SK-N-SH treated with all-trans-retinoic acid at 6 μM for 48 hours (cell line): ENCODE measurements at regions not wholly inside any gene's neighbourhood (a gene's known extent, or its start where the extent isn't known, plus 50 kb on each side); places are given as distances from the start of the nearest gene placed in this dataset.

Experiments
- ISL1 ChIP-seq: fragments of 250-450 bp; sonication (Bioruptor Pico); IDR thresholded peaks from 2 replicates; pipeline ENCODE4 v2.1.2; 2022; ENCODE audit warnings: mild to moderate bottlenecking, moderate library complexity
- OSR1 ChIP-seq: fragments of 250-450 bp; sonication (Bioruptor Pico); IDR thresholded peaks from 2 replicates; pipeline ENCODE4 v1.8.0; 2022; ENCODE audit warnings: moderate library complexity, mild to moderate bottlenecking, inconsistent platforms
- PATZ1 ChIP-seq: fragments of 250-450 bp; sonication (Bioruptor Pico); IDR thresholded peaks from 2 replicates; pipeline ENCODE4 v1.8.0; 2020; ENCODE audit warnings: mild to moderate bottlenecking, moderate library complexity, borderline replicate concordance
- PPARA ChIP-seq: fragments of 250-450 bp; sonication (Bioruptor Pico); IDR thresholded peaks from 2 replicates; pipeline ENCODE4 v1.5.0; 2020; ENCODE audit warnings: mild to moderate bottlenecking, borderline replicate concordance
- SNAI2 ChIP-seq: fragments of 250-450 bp; sonication (Bioruptor Pico); IDR thresholded peaks from 2 replicates; pipeline ENCODE4 v1.5.0; 2020; ENCODE audit warnings: mild to moderate bottlenecking, moderate library complexity
- TCF4 ChIP-seq: fragments of 250-450 bp; sonication (Bioruptor Pico); IDR thresholded peaks from 2 replicates; pipeline ENCODE4 v1.8.0; 2021; ENCODE audit warnings: mild to moderate bottlenecking, moderate library complexity, borderline replicate concordance
- TOX ChIP-seq: fragments of 250-450 bp; sonication (Bioruptor Pico); IDR thresholded peaks from 2 replicates; pipeline ENCODE4 v1.8.0; 2021; ENCODE audit warnings: mild to moderate bottlenecking, moderate library complexity, borderline replicate concordance
- TSHZ2 ChIP-seq: fragments of 250-450 bp; sonication (Bioruptor Pico); IDR thresholded peaks from 2 replicates; pipeline ENCODE4 v1.5.0; 2020; ENCODE audit warnings: mild to moderate bottlenecking, moderate library complexity
- ZFP3 ChIP-seq: fragments of 250-450 bp; sonication (Bioruptor Pico); IDR thresholded peaks from 2 replicates; pipeline ENCODE4 v1.5.0; 2020; ENCODE audit warnings: mild to moderate bottlenecking, moderate library complexity
- ZFP30 ChIP-seq: fragments of 450-650 bp; formaldehyde crosslinking; IDR thresholded peaks from 2 replicates; pipeline ENCODE4 v1.5.0; 2022; ENCODE audit warnings: mild to moderate bottlenecking, moderate library complexity
- ZNF70 ChIP-seq: fragments of 450-650 bp; formaldehyde crosslinking; IDR thresholded peaks from 2 replicates; pipeline ENCODE4 v1.5.0; 2020; ENCODE audit warnings: mild to moderate bottlenecking, moderate library complexity
- ZNF8 ChIP-seq: fragments of 450-650 bp; formaldehyde crosslinking; IDR thresholded peaks from 2 replicates; pipeline ENCODE4 v1.5.0; 2020; ENCODE audit warnings: mild to moderate bottlenecking, moderate library complexity

GRCh38 chr9:30348904-30349303 is 2035.5 kb upstream of the ACO1 start:
- TF ChIP-seq ISL1 (CRISPR knock-in tag) = no peak
- TF ChIP-seq TSHZ2 (CRISPR knock-in tag) = no peak
- TF ChIP-seq ZFP3 (CRISPR knock-in tag) = no peak
- no peak for TF ChIP-seq PATZ1 (CRISPR knock-in tag)
- TF ChIP-seq SNAI2 (CRISPR knock-in tag) = no peak
- TF ChIP-seq ZNF8 (CRISPR knock-in tag) = no peak
- no peak for TF ChIP-seq ZNF70 (CRISPR knock-in tag)
- no peak for TF ChIP-seq ZFP30 (CRISPR knock-in tag)
- TF ChIP-seq OSR1 (CRISPR knock-in tag) = no peak
- TF ChIP-seq TOX (CRISPR knock-in tag) = no peak
- no peak for TF ChIP-seq TCF4 (CRISPR knock-in tag)
- no peak for TF ChIP-seq PPARA (CRISPR knock-in tag)
